Gastroesophageal sphincter (tissue), 4 donors: ENCODE measurements at regions not wholly inside any gene's neighbourhood (a gene's known extent, or its start where the extent isn't known, plus 50 kb on each side); places are given as distances from the start of the nearest gene placed in this dataset.

Experiments used
- ATAC-seq: fragments of 150-250 bp; one replicate; pipeline ENCODE4 v1.9.1; 2016; ENCODE audit warnings: mild to moderate bottlenecking, moderate library complexity
- H3K27ac ChIP-seq, 4 donors: fragments of 200-600 bp; sonication (generic) in 3 of 4; 1 replicate in 3 of 4; 2 replicates in 1 of 4; pipeline ENCODE4 v1.5.1; 2016 to 2019
- H3K27me3 ChIP-seq: fragments of 200-600 bp; sonication (generic); one replicate; pipeline ENCODE4 v1.5.1; 2019
- H3K36me3 ChIP-seq, 2 donors: fragments of 200-600 bp; sonication (generic); one replicate each; pipeline ENCODE4 v1.5.1; 2019; ENCODE audit warnings: control low read depth in 1 of 2
- H3K4me1 ChIP-seq, 3 donors: fragments of 200-600 bp; sonication (generic); 1 replicate in 2 of 3; 2 replicates in 1 of 3; pipeline ENCODE4 v1.5.1; 2016 to 2019; ENCODE audit warnings: control low read depth in 2 of 3
- H3K4me3 ChIP-seq, 2 donors: fragments of 200-600 bp; sonication (generic); one replicate each; pipeline ENCODE4 v1.5.1; 2019; ENCODE audit warnings: mild to moderate bottlenecking in 1 of 2, moderate library complexity in 1 of 2
- H3K9me3 ChIP-seq, 3 donors: fragments of 200-600 bp; sonication (generic); one replicate each; pipeline ENCODE4 v1.5.1; 2017 to 2019; ENCODE audit warnings: control low read depth in 2 of 3
- CTCF ChIP-seq, 4 experiments: fragments of 200-600 bp in 2 of 4; fragments of 450-650 bp in 2 of 4; sonication (generic) in 1 of 4; IDR thresholded peaks; one replicate each; pipeline ENCODE4 v1.5.1; 2017 to 2019; ENCODE audit warnings: antibody characterized with exemption in 4 of 4, mild to moderate bottlenecking in 2 of 4, moderate library complexity in 2 of 4
- EP300 ChIP-seq: sonication (generic); formaldehyde crosslinking; IDR thresholded peaks from one replicate; pipeline ENCODE4 v1.6.1; 2017; ENCODE audit warnings: antibody characterized with exemption, mild to moderate bottlenecking
- POLR2A ChIP-seq, 2 donors: fragments of 450-650 bp; IDR thresholded peaks; one replicate each; pipeline ENCODE4 v1.6.1; 2017; ENCODE audit warnings: antibody characterized with exemption in 2 of 2, mild to moderate bottlenecking in 2 of 2, moderate library complexity in 1 of 2
- POLR2AphosphoS5 ChIP-seq: sonication (generic); formaldehyde crosslinking; IDR thresholded peaks from one replicate; pipeline ENCODE4 v1.6.1; 2017; ENCODE audit warnings: antibody characterized with exemption
- WGBS, 2 donors: methylation state at CpG; one replicate each; pipeline ENCODE4 v1.1.5; 2018; ENCODE audit warnings: low coverage in 1 of 2; 5-methylcytosine and 5-hydroxymethylcytosine counted together

DNA sequence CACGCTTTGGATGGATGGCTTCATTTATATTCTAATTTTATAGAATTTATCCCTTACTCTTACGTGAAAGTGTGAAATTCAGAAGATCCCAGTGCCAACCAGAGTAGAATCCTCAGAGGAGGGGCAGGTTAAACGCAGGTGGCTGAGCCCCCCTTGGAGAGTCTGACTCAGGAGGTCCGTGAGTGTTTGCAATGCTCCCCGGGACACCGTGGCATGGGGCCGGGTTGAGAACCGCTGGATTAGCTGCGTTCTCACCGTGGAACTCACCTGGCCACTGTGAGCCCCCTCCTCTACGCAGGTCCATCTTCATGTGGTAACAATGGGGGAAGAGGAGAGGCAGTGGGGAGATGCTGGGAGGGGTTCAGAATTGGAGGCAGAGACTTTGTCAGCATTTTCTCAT, 638.0 kb upstream of the MKI67 start:
- H3K4me3 ChIP-seq, result no peak overlapping the region
- H3K4me1 ChIP-seq, result no peaks in the 10 kb centered on the region
- no peaks in the 10 kb centered on the region for H3K9me3 ChIP-seq
- no peak overlapping the region for H3K27ac ChIP-seq
- ATAC-seq, result no peak
- H3K36me3 ChIP-seq, result no peaks in the 10 kb centered on the region
- WGBS, 2 donors, result 83 to 96% methylated on average over 6 to 8 of the region's 11 CpGs
- H3K27me3 ChIP-seq, result no peaks in the 10 kb centered on the region
- TF ChIP-seq CTCF (IDR thresholded peaks at IDR 0.05) (no peak), EP300 (no peak), POLR2A (IDR thresholded peaks at IDR 0.05) (no peak)

DNA sequence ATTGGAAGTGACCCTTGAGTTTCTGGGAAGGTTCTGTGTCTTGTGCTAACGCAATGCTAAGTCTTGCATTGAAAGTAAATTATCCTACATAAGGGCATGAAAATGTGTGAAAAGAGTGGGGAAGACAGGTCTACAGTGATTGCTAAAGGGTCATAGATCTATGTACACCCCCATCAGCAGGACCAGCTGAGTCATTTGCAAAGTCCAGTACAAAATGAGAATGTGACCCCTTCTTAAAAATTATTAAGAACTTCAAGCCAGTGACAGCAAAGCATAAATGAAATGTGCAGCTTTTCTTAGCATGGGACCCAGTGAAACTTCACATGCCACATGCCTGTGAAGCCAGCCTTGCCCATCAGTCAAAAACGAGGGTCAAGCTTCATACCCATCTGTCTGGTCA, 640.7 kb upstream of the MKI67 start:
- ATAC-seq, result no peak
- Histone ChIP-seq H3K4me3 (no peak overlapping the region), H3K4me1 (no peaks in the 10 kb centered on the region), H3K36me3 (no peaks in the 10 kb centered on the region), H3K27ac (no peak overlapping the region), H3K9me3 (no peaks in the 10 kb centered on the region), H3K27me3 (no peaks in the 10 kb centered on the region)
- 82 to 100% methylated on average over 1 of the region's 2 CpGs for WGBS, 2 donors
- TF ChIP-seq POLR2AphosphoS5 (no peak), POLR2A (IDR thresholded peaks at IDR 0.05) (no peak), EP300 (no peak), CTCF (IDR thresholded peaks at IDR 0.05) (no peak)

DNA sequence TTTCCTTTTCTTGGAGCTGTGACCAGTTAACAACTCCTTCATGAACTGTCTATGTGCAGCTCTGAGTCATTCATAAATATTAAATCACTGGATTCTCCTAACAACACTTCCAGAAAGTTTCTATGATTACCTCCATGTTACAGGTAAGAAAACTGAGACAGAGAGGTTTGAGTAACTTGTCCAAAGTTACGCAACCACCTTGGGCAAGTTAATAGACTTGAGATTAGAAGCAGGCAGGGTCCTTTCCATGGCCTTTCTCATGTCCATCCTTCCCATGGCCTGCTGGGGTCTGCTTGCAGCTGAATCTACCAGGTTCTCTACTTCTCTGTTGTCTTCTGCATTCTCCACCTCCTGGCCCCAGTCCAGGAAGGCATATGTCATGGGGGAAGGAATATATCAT, 648.8 kb upstream of the MKI67 start:
- Histone ChIP-seq H3K4me1 (no peaks in the 10 kb centered on the region), H3K27me3 (no peaks in the 10 kb centered on the region), H3K9me3 (peaks cover 0 to 11% (median 0%) of the 10 kb centered on the region in 3 donors), H3K4me3 (no peak overlapping the region), H3K36me3 (no peaks in the 10 kb centered on the region), H3K27ac (no peak overlapping the region)
- 100% methylated on average over 1 of the region's 1 CpG; no CpG with 5 or more reads in 1 of the 2 donors for WGBS, 2 donors
- TF ChIP-seq POLR2AphosphoS5, result no peak
- no peak for TF ChIP-seq EP300
- TF ChIP-seq CTCF (IDR thresholded peaks at IDR 0.05), result no peak
- TF ChIP-seq POLR2A (IDR thresholded peaks at IDR 0.05), result no peak
- ATAC-seq, result no peak

- 73 to 77% methylated on average over 7 to 9 of the region's 10 CpGs for WGBS, 2 donors
- no peak for ATAC-seq
- H3K9me3 ChIP-seq, result peaks cover 0 to 11% (median 0%) of the 10 kb centered on the region in 3 donors
- no peaks in the 10 kb centered on the region for H3K27me3 ChIP-seq
- no peaks in the 10 kb centered on the region for H3K4me1 ChIP-seq
- no peak overlapping the region for H3K27ac ChIP-seq
- TF ChIP-seq EP300 (no peak), POLR2A (IDR thresholded peaks at IDR 0.05) (no peak), POLR2AphosphoS5 (no peak), CTCF (IDR thresholded peaks at IDR 0.05) (no peak)
- no peaks in the 10 kb centered on the region for H3K36me3 ChIP-seq
- H3K4me3 ChIP-seq, result no peak overlapping the region
These were observed 649.5 kb upstream of the MKI67 start for GRCh38 chr10:128775743-128776142.

GRCh38 chr10:128776673-128777252, 650.5 kb upstream of the MKI67 start:
- Histone ChIP-seq H3K9me3 (peaks cover 0 to 11% (median 0%) of the 10 kb centered on the region in 3 donors), H3K36me3 (no peaks in the 10 kb centered on the region), H3K4me1 (no peaks in the 10 kb centered on the region), H3K27ac (no peak overlapping the region), H3K27me3 (no peaks in the 10 kb centered on the region), H3K4me3 (no peak overlapping the region)
- no peak for ATAC-seq
- 58 to 59% methylated on average over 8 to 9 of the region's 9 CpGs for WGBS, 2 donors
- TF ChIP-seq POLR2A (IDR thresholded peaks at IDR 0.05) (no peak), CTCF (IDR thresholded peaks at IDR 0.05) (no peak), POLR2AphosphoS5 (no peak)
